WTC11 (cell line): ENCODE measurements at regions not wholly inside any gene's neighbourhood (a gene's known extent, or its start where the extent isn't known, plus 50 kb on each side); places are given as distances from the start of the nearest gene placed in this dataset.

Experiments used
- ATAC-seq: fragments of 200-7000 bp; cut with Tn5 transposase; 2 replicates; pipeline ENCODE4 v1.10.0; 2021; ENCODE audit warnings: mild to moderate bottlenecking, moderate library complexity
- CTCF ChIA-PET: fragments of 300-600 bp; sonication (Branson Sonifier 250); formaldehyde crosslinking; loops from one replicate; lab custom pipeline; 2021; ENCODE audit warnings: antibody characterized with exemption; lab: Charles Lee
- POLR2A ChIA-PET: fragments of 350-600 bp; sonication (Branson Sonifier 250); formaldehyde crosslinking; loops from one replicate; lab custom pipeline; 2021; ENCODE audit warnings: antibody characterized with exemption; lab: Charles Lee
- DNase-seq: peaks from one replicate; pipeline ENCODE4 v3.0.0; 2021; ENCODE audit warnings: low spot score
- H3K27ac Mint-ChIP-seq: 2 replicates; pipeline ENCODE4 v1.8.0; 2021; ENCODE audit warnings: mixed read lengths
- H3K27me3 Mint-ChIP-seq: 2 replicates; pipeline ENCODE4 v1.8.0; 2021; ENCODE audit warnings: low read depth, mild to moderate bottlenecking, moderate library complexity, mixed read lengths
- H3K36me3 Mint-ChIP-seq: 2 replicates; pipeline ENCODE4 v1.8.0; 2021; ENCODE audit warnings: mixed read lengths
- H3K4me1 Mint-ChIP-seq: 2 replicates; pipeline ENCODE4 v1.8.0; 2022; ENCODE audit warnings: mixed read lengths
- H3K4me3 Mint-ChIP-seq: 2 replicates; pipeline ENCODE4 v1.8.0; 2021; ENCODE audit warnings: mild to moderate bottlenecking, moderate library complexity, mixed read lengths
- H3K9me3 Mint-ChIP-seq: 2 replicates; pipeline ENCODE4 v1.8.0; 2021; ENCODE audit warnings: mixed read lengths
- ETV6 ChIP-seq: sonication (generic); formaldehyde crosslinking; IDR thresholded peaks from 2 replicates; pipeline ENCODE4 v1.8.1; 2022; ENCODE audit warnings: mild to moderate bottlenecking, missing genetic modification reagents
- FOXP1 ChIP-seq: sonication (generic); formaldehyde crosslinking; IDR thresholded peaks from 2 replicates; pipeline ENCODE4 v1.8.0; 2022; ENCODE audit warnings: missing genetic modification reagents, mild to moderate bottlenecking, moderate library complexity, borderline replicate concordance
- MXD4 ChIP-seq: fragments of 250-450 bp; sonication (Bioruptor Pico); IDR thresholded peaks from 2 replicates; pipeline ENCODE4 v1.8.0; 2021; ENCODE audit warnings: mild to moderate bottlenecking, moderate library complexity, borderline replicate concordance
- NFE2L1 ChIP-seq: sonication (generic); formaldehyde crosslinking; IDR thresholded peaks from 2 replicates; pipeline ENCODE4 v1.8.1; 2023; ENCODE audit warnings: missing genetic modification reagents
- RORB ChIP-seq: fragments of 250-450 bp; sonication (Bioruptor Pico); IDR thresholded peaks from 2 replicates; pipeline ENCODE4 v1.9.0; 2021; ENCODE audit warnings: mild to moderate bottlenecking
- SMAD4 ChIP-seq: sonication (generic); formaldehyde crosslinking; IDR thresholded peaks from 2 replicates; pipeline ENCODE4 v1.8.0; 2022; ENCODE audit warnings: mild to moderate bottlenecking, missing genetic modification reagents
- SOX15 ChIP-seq: fragments of 250-450 bp; sonication (Bioruptor Pico); IDR thresholded peaks from 2 replicates; pipeline ENCODE4 v1.9.0; 2021; ENCODE audit warnings: mild to moderate bottlenecking
- ZNF396 ChIP-seq: fragments of 250-450 bp; sonication (Bioruptor Pico); IDR thresholded peaks from 2 replicates; pipeline ENCODE4 v1.8.0; 2021; ENCODE audit warnings: mild to moderate bottlenecking, moderate library complexity, borderline replicate concordance
- ZNF416 ChIP-seq: fragments of 250-450 bp; sonication (Bioruptor Pico); IDR thresholded peaks from 2 replicates; pipeline ENCODE4 v1.9.0; 2021; ENCODE audit warnings: mild to moderate bottlenecking, inconsistent platforms
- TF ChIP-seq, protein P1 (sequence below): sonication (generic); formaldehyde crosslinking; IDR thresholded peaks from 2 replicates; pipeline ENCODE4 v1.8.1; 2022; ENCODE audit warnings: missing genetic modification reagents, borderline replicate concordance
- TF ChIP-seq, protein P2 (sequence below): sonication (generic); formaldehyde crosslinking; IDR thresholded peaks from 2 replicates; pipeline ENCODE4 v1.8.1; 2023; ENCODE audit warnings: mild to moderate bottlenecking, missing genetic modification reagents, borderline replicate concordance
- TF ChIP-seq, protein P3 (sequence below): sonication (generic); formaldehyde crosslinking; IDR thresholded peaks from 2 replicates; pipeline ENCODE4 v1.8.1; 2023; ENCODE audit warnings: mild to moderate bottlenecking, missing genetic modification reagents
- TF ChIP-seq, protein P4 (sequence below): sonication (generic); formaldehyde crosslinking; IDR thresholded peaks from 2 replicates; pipeline ENCODE4 v1.8.0; 2023; ENCODE audit warnings: missing genetic modification reagents
- TF ChIP-seq, protein P5 (sequence below): sonication (generic); formaldehyde crosslinking; IDR thresholded peaks from 2 replicates; pipeline ENCODE4 v1.8.0; 2023; ENCODE audit warnings: missing genetic modification reagents, mild to moderate bottlenecking, borderline replicate concordance
- TF ChIP-seq, protein P6 (sequence below): sonication (generic); formaldehyde crosslinking; IDR thresholded peaks from 2 replicates; pipeline ENCODE4 v1.8.1; 2023; ENCODE audit warnings: mild to moderate bottlenecking, moderate library complexity, missing genetic modification reagents

DNA sequence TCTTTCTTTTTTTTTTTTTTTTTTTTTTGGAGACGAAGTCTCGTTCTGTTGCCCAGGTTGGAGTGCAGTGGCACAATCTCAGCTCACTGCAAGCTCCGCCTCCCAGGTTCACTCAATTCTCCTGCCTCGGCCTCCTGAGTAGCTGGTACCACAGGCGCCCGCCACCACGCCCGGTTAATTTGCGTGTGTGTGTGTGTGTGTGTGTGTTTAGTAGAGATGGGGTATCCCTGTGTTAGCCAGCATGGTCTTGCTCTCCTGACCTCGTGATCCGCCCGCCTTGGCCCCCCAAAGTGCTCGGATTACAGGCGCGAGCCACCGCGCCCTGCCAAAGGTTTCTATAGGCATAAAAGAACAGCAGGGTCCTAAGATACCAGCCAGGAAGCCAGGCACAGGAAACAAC lies 261.0 kb upstream of the CCDC54 start (continued):
- TF ChIP-seq RORB (CRISPR knock-in tag) (no peak), FOXP1 (CRISPR knock-in tag) (no peak), SOX15 (CRISPR knock-in tag) (no peak), ZNF416 (CRISPR knock-in tag) (no peak), ETV6 (CRISPR knock-in tag) (no peak), ZNF396 (CRISPR knock-in tag) (no peak), MXD4 (CRISPR knock-in tag) (no peak)
- TF ChIP-seq, protein P1, sequence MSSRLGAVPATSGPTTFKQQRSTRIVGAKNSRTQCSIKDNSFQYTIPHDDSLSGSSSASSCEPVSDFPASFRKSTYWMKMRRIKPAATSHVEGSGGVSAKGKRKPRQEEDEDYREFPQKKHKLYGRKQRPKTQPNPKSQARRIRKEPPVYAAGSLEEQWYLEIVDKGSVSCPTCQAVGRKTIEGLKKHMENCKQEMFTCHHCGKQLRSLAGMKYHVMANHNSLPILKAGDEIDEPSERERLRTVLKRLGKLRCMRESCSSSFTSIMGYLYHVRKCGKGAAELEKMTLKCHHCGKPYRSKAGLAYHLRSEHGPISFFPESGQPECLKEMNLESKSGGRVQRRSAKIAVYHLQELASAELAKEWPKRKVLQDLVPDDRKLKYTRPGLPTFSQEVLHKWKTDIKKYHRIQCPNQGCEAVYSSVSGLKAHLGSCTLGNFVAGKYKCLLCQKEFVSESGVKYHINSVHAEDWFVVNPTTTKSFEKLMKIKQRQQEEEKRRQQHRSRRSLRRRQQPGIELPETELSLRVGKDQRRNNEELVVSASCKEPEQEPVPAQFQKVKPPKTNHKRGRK (CRISPR knock-in tag), result no peak

DNA sequence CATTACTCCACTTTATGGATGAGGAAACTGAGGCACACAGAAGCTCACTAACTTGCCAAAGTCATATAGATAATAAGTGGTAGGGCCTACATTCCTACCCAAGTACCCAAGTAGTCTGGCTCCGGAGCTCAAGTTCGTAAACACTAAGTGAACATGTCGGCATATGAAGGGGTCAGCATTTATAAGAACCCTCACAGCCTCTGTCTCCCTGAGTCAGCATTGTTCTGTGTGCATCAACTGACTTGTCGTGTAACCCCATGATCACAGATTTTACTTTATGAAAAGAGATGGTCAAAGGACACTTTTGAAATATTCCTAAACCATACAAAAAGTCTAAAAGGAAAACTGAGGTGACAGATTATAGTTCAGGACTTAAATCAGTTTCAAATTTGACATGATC lies 260.1 kb upstream of the CCDC54 start:
- ATAC-seq (no peak), DNase-seq (no peak)
- Mint-ChIP-seq H3K4me3 (no peak overlapping the region), H3K36me3 (no peaks in the 10 kb centered on the region), H3K4me1 (peaks cover 13% of the 10 kb centered on the region), H3K27me3 (no peaks in the 10 kb centered on the region), H3K9me3 (no peaks in the 10 kb centered on the region), H3K27ac (no peak overlapping the region)
- ChIA-PET POLR2A (interaction anchor here (0.6 kb wide), 1 partner anchor 1879 kb away, joined by 5 read pairs; no protein-coding TSS in a partner anchor), CTCF (no interaction called here)
- TF ChIP-seq SOX15 (CRISPR knock-in tag) (no peak), ETV6 (CRISPR knock-in tag) (no peak), NFE2L1 (CRISPR knock-in tag) (no peak), SMAD4 (no peak)
- TF ChIP-seq, protein P2, sequence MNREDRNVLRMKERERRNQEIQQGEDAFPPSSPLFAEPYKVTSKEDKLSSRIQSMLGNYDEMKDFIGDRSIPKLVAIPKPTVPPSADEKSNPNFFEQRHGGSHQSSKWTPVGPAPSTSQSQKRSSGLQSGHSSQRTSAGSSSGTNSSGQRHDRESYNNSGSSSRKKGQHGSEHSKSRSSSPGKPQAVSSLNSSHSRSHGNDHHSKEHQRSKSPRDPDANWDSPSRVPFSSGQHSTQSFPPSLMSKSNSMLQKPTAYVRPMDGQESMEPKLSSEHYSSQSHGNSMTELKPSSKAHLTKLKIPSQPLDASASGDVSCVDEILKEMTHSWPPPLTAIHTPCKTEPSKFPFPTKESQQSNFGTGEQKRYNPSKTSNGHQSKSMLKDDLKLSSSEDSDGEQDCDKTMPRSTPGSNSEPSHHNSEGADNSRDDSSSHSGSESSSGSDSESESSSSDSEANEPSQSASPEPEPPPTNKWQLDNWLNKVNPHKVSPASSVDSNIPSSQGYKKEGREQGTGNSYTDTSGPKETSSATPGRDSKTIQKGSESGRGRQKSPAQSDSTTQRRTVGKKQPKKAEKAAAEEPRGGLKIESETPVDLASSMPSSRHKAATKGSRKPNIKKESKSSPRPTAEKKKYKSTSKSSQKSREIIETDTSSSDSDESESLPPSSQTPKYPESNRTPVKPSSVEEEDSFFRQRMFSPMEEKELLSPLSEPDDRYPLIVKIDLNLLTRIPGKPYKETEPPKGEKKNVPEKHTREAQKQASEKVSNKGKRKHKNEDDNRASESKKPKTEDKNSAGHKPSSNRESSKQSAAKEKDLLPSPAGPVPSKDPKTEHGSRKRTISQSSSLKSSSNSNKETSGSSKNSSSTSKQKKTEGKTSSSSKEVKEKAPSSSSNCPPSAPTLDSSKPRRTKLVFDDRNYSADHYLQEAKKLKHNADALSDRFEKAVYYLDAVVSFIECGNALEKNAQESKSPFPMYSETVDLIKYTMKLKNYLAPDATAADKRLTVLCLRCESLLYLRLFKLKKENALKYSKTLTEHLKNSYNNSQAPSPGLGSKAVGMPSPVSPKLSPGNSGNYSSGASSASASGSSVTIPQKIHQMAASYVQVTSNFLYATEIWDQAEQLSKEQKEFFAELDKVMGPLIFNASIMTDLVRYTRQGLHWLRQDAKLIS (CRISPR knock-in tag), result no peak
- TF ChIP-seq, protein P3, sequence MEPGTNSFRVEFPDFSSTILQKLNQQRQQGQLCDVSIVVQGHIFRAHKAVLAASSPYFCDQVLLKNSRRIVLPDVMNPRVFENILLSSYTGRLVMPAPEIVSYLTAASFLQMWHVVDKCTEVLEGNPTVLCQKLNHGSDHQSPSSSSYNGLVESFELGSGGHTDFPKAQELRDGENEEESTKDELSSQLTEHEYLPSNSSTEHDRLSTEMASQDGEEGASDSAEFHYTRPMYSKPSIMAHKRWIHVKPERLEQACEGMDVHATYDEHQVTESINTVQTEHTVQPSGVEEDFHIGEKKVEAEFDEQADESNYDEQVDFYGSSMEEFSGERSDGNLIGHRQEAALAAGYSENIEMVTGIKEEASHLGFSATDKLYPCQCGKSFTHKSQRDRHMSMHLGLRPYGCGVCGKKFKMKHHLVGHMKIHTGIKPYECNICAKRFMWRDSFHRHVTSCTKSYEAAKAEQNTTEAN (CRISPR knock-in tag), result no peak
- TF ChIP-seq, protein P4, sequence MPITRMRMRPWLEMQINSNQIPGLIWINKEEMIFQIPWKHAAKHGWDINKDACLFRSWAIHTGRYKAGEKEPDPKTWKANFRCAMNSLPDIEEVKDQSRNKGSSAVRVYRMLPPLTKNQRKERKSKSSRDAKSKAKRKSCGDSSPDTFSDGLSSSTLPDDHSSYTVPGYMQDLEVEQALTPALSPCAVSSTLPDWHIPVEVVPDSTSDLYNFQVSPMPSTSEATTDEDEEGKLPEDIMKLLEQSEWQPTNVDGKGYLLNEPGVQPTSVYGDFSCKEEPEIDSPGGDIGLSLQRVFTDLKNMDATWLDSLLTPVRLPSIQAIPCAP (CRISPR knock-in tag), result no peak
- TF ChIP-seq, protein P5, sequence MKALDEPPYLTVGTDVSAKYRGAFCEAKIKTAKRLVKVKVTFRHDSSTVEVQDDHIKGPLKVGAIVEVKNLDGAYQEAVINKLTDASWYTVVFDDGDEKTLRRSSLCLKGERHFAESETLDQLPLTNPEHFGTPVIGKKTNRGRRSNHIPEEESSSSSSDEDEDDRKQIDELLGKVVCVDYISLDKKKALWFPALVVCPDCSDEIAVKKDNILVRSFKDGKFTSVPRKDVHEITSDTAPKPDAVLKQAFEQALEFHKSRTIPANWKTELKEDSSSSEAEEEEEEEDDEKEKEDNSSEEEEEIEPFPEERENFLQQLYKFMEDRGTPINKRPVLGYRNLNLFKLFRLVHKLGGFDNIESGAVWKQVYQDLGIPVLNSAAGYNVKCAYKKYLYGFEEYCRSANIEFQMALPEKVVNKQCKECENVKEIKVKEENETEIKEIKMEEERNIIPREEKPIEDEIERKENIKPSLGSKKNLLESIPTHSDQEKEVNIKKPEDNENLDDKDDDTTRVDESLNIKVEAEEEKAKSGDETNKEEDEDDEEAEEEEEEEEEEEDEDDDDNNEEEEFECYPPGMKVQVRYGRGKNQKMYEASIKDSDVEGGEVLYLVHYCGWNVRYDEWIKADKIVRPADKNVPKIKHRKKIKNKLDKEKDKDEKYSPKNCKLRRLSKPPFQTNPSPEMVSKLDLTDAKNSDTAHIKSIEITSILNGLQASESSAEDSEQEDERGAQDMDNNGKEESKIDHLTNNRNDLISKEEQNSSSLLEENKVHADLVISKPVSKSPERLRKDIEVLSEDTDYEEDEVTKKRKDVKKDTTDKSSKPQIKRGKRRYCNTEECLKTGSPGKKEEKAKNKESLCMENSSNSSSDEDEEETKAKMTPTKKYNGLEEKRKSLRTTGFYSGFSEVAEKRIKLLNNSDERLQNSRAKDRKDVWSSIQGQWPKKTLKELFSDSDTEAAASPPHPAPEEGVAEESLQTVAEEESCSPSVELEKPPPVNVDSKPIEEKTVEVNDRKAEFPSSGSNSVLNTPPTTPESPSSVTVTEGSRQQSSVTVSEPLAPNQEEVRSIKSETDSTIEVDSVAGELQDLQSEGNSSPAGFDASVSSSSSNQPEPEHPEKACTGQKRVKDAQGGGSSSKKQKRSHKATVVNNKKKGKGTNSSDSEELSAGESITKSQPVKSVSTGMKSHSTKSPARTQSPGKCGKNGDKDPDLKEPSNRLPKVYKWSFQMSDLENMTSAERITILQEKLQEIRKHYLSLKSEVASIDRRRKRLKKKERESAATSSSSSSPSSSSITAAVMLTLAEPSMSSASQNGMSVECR (CRISPR knock-in tag), result no peak
- TF ChIP-seq, protein P6, sequence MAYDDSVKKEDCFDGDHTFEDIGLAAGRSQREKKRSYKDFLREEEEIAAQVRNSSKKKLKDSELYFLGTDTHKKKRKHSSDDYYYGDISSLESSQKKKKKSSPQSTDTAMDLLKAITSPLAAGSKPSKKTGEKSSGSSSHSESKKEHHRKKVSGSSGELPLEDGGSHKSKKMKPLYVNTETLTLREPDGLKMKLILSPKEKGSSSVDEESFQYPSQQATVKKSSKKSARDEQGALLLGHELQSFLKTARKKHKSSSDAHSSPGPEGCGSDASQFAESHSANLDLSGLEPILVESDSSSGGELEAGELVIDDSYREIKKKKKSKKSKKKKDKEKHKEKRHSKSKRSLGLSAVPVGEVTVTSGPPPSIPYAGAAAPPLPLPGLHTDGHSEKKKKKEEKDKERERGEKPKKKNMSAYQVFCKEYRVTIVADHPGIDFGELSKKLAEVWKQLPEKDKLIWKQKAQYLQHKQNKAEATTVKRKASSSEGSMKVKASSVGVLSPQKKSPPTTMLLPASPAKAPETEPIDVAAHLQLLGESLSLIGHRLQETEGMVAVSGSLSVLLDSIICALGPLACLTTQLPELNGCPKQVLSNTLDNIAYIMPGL, result no peak
